ENCODE measurements at regions not wholly inside any gene's neighbourhood (a gene's known extent, or its start where the extent isn't known, plus 50 kb on each side); places are given as distances from the start of the nearest gene placed in this dataset.
"Not testable (repeated sequence)": the region's sequence is repeated elsewhere in the genome, so short reads cannot be mapped to it uniquely, and the experiment has no call there.

GRCh38 chr22:49357661-49358440 is 469.8 kb downstream of the BRD1 start:
- FAIRE-seq: no peak

DNA sequence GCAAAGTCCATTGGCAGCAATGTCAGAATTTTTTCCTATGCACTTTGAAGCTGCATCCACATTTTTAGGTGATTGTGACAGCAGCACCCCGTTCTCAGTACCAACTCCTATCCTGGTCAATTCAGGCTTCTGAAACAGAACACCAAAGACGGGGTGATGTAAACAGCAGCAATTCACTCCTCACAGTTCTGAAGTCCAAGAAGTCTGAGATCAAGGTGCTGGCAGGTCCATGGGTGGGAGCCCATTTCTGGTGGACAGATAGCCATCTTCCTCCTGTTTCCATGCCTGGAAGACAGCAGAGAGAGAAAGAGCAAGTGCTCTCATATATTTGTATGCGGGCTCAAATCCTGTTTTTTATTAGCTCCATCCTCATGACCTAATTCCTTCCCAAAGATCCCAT is 471.2 kb downstream of the BRD1 start:
- FAIRE-seq: no peak

DNA sequence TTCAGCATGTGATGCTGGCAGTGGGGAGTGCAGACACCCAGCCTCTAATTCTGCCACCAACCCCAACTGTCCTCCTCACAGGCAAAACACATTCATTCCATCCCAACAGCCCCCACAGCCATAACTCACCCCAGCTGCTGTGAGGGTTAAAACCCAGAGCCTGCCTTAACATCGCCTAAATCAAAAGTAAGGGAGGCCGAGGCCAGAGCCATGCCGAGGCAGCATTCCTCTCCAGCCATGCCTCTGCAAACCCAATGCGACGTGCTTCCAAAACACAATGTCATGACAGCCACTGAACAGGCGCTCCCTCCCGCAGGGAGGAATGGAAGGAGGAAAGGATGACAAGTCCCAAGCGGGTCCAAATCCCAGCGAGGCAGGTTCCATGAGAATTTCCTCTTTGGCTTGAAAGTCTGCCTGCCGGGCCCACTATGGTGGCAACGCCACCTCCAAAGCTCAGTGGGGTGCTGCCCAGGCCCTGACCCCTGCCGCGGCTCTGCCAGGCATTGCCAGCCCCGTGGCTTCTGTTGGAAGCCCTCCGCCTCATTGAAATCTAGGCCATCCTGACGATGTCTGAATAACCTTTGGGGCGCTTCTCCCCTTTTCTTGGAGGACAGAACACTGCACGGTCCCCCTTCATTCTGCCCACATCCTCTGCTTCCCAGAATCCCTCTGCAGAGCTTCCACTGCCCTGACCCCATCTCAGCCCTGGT is 472.3 kb downstream of the BRD1 start:
- FAIRE-seq: no peak

GRCh38 chr22:49354516-49355210 is 473.0 kb downstream of the BRD1 start:
- no peak for FAIRE-seq

DNA sequence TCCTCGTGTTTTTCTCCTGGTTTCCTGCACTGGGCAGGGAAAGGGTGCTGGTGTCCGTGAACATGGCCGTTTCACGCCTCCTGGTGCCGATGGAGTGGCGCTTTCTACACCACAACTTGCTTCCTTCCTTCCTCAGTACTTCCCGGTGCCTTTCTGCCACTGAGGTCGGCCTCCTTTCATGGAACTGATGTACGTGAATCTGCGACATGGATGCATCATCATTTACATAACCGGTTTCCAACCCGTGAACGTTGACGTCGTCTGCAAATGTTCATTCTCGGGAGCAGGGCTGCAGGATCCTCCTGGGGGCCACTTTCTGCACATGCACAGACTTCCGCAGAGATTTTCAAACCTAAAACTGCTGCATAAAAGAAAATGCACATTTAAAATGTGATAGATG is 474.4 kb downstream of the BRD1 start:
- no peak for FAIRE-seq

- FAIRE-seq: no peak
These were observed 475.1 kb downstream of the BRD1 start for GRCh38 chr22:49352361-49353169.

DNA sequence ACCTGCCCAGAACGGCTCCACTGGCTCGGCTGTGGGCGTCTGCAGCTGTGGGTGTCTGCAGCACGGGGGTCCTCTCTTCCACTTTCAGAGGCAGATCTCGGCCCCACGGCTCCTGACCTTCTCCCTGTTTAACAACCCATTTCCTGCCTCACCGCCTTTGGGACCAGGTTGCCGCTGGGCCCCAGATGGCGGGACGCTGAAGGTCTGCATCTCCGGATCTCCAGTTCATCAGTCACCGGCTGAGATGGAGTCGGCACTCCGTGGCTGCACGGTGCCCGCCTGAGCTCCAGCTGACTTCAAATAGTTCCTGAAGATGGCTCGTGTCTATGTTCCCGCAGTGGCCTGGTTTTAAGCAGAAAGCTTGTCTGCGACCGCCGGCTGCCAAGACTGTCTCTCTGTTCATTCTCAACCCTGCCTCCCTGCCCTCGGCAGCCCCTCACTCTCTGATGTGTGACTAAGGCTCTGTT is 475.9 kb downstream of the BRD1 start:
- FAIRE-seq: no peak

- FAIRE-seq: no peak
These were observed 477.1 kb downstream of the BRD1 start for GRCh38 chr22:49350441-49351121.

DNA sequence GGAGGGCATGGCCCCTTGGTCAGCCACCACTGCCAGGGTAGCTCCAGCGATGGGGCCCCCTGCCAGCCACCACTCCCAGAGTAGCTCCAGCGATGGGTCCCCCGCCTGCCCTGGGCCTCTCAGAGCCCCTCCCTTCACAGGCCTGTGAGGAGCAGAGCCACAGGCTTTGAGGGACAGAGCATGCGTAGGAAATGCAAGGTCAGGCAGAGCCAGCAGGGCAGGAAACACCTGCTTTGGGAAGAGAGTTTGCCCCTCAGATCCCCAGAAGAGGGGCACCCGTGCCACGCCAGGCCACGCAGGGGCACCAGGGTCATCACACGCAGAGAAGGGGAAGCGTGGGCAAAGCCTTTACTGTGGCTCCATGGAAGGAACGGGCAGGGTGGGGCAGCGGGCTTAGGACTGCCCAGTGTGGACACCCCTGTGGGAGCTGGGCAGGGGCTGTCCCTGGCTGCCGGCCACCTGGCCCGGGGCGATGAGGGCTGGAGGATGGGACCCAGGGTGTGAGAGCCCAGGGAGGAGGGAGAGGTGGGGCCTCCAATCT is 477.8 kb downstream of the BRD1 start:
- no peak for FAIRE-seq

GRCh38 chr22:49349181-49349835 is 478.4 kb downstream of the BRD1 start:
- no peak for FAIRE-seq

- FAIRE-seq: no peak
These were observed 479.0 kb downstream of the BRD1 start for GRCh38 chr22:49348631-49349030.

DNA sequence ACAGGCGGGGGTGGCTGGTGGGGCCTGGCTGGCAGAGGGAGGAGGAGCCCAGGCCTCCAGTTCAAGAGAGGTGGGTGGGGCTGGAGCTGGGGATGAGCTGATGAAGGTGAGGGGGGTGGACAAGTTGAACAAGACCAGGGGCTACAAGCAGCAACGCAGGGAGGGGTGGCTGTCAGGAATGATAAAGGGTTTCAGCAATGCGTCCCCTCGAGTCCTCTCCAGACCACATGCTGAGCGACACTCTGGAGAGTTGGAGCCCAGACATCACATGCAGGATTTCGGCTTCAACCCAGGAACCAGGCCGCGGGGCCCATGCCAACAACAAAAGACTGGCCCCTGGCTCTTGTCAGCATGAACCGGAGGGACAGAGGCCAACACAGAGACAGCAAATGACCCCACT is 480.3 kb downstream of the BRD1 start:
- no peak for FAIRE-seq

DNA sequence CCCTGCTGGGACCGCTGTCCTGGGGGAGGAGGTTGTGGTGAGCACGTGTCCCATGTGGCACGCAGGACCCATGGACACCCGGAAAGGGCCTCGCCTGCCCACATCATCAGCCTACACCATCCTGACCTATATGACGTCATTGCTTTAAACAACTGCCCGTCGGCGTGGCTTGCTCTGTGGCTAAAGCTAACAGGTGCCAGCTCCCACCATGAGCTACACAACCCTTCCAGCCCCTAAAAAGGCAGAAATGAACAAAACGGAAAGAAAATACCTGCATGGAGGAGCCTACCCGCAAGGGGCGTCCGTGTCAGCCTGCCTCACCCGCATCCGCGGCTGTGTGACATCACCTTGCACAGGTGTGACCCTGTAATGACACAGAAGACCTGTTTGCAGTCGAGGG is 481.8 kb downstream of the BRD1 start:
- FAIRE-seq: no peak

GRCh38 chr22:49344656-49345055 is 483.0 kb downstream of the BRD1 start:
- FAIRE-seq: no peak

- no peak for FAIRE-seq
These were observed 483.5 kb downstream of the BRD1 start for GRCh38 chr22:49344161-49344560.

DNA sequence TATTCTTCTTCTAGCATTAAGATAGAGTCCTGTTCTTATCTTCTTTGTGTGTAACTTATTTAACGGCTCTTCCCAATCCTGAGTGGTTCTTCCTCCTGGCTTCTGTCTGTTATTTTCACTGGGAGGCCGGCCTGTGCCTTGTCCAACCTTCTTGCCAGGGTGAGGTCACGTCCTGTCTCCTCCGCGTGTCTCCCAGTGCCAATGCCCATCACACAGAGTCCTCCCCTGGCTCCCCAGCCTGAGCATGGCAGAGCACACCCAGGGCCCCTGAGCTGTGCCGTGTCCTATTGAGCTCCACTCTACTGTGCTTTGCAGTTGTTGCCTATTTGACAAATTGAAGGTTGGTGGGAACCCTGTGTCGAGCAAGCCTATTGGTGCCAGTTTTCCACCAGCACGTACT is 487.3 kb downstream of the BRD1 start:
- no peak for FAIRE-seq

- not testable (repeated sequence) for FAIRE-seq
These were observed 491.2 kb downstream of the BRD1 start for GRCh38 chr22:49336483-49336882.

DNA sequence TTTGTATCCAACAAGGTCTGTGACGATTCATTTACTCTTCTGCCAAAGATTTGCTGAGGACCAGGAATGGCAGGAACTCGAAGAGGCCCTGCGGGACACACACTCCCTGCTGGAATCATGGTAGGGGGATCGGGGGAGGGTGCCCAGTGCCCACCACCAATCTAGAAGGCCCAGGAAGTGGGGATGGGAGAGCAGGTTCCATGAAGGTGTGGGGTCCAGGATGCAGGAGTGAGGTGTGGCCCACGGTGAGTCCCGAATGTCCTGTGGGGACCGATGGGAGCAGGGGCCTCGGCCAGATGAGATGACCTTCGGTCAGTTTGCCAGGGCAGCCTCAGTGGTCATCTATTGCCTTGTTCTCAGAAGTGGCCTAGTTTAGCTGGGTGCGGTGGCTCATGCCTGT is 492.7 kb downstream of the BRD1 start:
- FAIRE-seq: no peak

GRCh38 chr22:49334449-49334789 is 493.3 kb downstream of the BRD1 start:
- no peak for FAIRE-seq

DNA sequence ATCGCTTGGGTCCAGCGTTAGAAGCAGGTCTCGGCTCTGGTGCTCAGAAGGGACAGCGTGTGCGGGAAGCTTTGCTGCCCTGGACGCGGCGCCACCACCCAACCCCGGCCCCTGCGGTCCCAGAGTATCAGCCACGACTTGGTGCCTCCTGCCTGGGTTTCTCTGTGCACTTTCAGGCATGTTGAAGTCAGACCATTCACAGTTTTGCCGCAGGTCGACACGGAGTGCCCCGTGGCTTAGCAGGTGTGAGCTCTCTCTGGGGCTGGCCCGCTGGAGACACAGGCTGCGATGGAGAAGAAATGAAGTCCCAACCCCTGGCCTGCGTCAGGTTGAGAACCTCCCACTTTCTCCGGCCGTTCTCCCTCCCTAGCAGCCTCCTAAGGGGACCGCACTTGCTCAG is 494.5 kb downstream of the BRD1 start:
- no peak for FAIRE-seq

DNA sequence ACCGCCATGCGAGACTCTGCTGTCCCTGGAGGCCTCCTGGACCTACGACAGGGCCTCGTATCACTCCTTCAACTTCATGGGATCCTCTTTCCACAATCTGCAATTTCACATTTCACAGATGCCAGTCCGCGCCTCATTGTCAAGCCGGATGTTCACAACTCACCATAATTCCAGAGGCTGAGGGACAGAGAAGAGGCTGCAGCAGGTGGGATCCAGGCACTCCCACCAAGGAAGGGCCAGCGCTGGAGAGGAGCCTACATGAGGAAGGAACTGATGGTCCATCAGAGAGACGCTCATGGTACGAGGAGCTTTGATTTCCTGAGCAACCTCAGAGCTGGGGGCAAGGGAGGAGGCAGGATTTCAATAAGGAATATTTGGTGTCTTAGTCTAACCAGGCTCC is 495.0 kb downstream of the BRD1 start:
- no peak for FAIRE-seq

- FAIRE-seq: no peak
These were observed 495.8 kb downstream of the BRD1 start for GRCh38 chr22:49331878-49332277.
